AG09319 (cell line): ENCODE measurements at regions not wholly inside any gene's neighbourhood (a gene's known extent, or its start where the extent isn't known, plus 50 kb on each side); places are given as distances from the start of the nearest gene placed in this dataset.

ENCODE experiments used
- DNase-seq: peaks from one replicate; pipeline ENCODE4 v3.0.0-alpha.2; 2010; ENCODE audit warnings: low read depth; ENCODE audit errors: extremely low read depth
- CTCF ChIP-seq: IDR thresholded peaks from 2 replicates; pipeline ENCODE4 v1.5.1; 2011; ENCODE audit warnings: low read depth, mild to moderate bottlenecking, inconsistent platforms, low read length, moderate library complexity

- DNase-seq: no peak
- TF ChIP-seq CTCF: no peak
Measured at GRCh38 chr12:84656705-84657104, 255.9 kb downstream of the SLC6A15 start.

- no peak for DNase-seq
- TF ChIP-seq CTCF: no peak
Measured at GRCh38 chr12:84653482-84653881, 259.1 kb downstream of the SLC6A15 start.

GRCh38 chr12:84648425-84648824 lies 264.2 kb downstream of the SLC6A15 start:
- TF ChIP-seq CTCF: no peak
- no peak for DNase-seq

- TF ChIP-seq CTCF: no peak
- no peak for DNase-seq
Measured at GRCh38 chr12:84644908-84645307, 267.7 kb downstream of the SLC6A15 start.

DNA sequence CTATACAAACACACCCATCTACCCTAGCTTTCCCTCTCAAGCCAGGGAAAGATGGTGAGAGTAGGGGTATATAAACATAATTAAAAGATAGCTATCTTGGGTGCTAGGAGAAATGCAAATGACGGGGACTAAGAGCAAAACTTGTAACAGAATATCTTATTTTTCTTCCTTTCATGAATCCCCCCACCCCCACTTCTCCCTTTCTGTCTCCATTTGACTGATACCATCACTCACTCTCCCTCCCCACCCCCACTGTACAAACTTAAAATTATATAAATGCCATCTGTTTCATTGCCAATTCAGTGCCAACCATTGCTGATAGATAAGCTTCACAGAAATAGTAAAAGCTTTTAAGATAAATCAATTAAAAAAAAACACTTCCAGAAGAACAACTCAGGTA lies 268.6 kb downstream of the SLC6A15 start:
- no peak for TF ChIP-seq CTCF
- no peak for DNase-seq

GRCh38 chr12:84641940-84642545 lies 270.6 kb downstream of the SLC6A15 start:
- DNase-seq: peak; percentile 54

GRCh38 chr12:84638811-84639368 lies 273.7 kb downstream of the SLC6A15 start:
- no peak for DNase-seq
- no peak for TF ChIP-seq CTCF

More at GRCh38 chr12:84641940-84642545, 270.6 kb downstream of the SLC6A15 start:
- TF ChIP-seq CTCF: no peak
